HEK293 (cell line): ENCODE measurements at regions not wholly inside any gene's neighbourhood (a gene's known extent, or its start where the extent isn't known, plus 50 kb on each side); places are given as distances from the start of the nearest gene placed in this dataset.

Experiments
- CTCF ChIA-PET: fragments of 350-600 bp; formaldehyde crosslinking; extraction: SDS; loops from one replicate; lab custom pipeline; 2021; ENCODE audit warnings: antibody characterized with exemption; lab: Yijun Ruan, JAX
- POLR2A ChIA-PET: fragments of 300-600 bp; formaldehyde crosslinking; extraction: SDS; loops from one replicate; lab custom pipeline; 2020; ENCODE audit warnings: antibody characterized with exemption, inconsistent platforms; lab: Yijun Ruan, JAX
- H3K27ac ChIP-seq: fragments of 200-500 bp; sonication (Bioruptor generic); 2 replicates; pipeline ENCODE4 v1.5.1; 2014; ENCODE audit warnings: low read depth, low read length, control low read depth, inconsistent platforms; ENCODE audit errors: extremely low read depth
- H3K36me3 ChIP-seq, 2 experiments: fragments of 200-500 bp in 1 of 2; sonication (Bioruptor generic) in 1 of 2; 1 replicate in 1 of 2; 2 replicates in 1 of 2; pipeline ENCODE4 v1.5.1; 2014 to 2017; ENCODE audit warnings: inconsistent platforms in 2 of 2, low read length in 2 of 2; ENCODE audit not compliant: control insufficient read depth in 2 of 2, insufficient read depth in 1 of 2
- H3K4me1 ChIP-seq: fragments of 200-500 bp; sonication (Bioruptor generic); 2 replicates; pipeline ENCODE4 v1.5.1; 2014; ENCODE audit warnings: mild to moderate bottlenecking, low read length, inconsistent platforms; ENCODE audit not compliant: control insufficient read depth, insufficient read depth
- H3K4me3 ChIP-seq: 2 replicates; pipeline ENCODE4 v1.5.1; 2011; ENCODE audit warnings: low read depth, mild to moderate bottlenecking, control low read depth, low read length, moderate library complexity
- H3K9me3 ChIP-seq: fragments of 200-500 bp; sonication (Bioruptor generic); 2 replicates; pipeline ENCODE4 v1.5.1; 2014; ENCODE audit warnings: low read depth, low read length, inconsistent platforms; ENCODE audit not compliant: control insufficient read depth, insufficient read depth
- CTCF ChIP-seq: fragments of 450-650 bp; formaldehyde crosslinking; IDR thresholded peaks from 2 replicates; pipeline ENCODE4 v1.5.1; 2016; ENCODE audit warnings: missing biosample characterization, missing genetic modification characterization
- GLI4 ChIP-seq: fragments of 450-650 bp; formaldehyde crosslinking; IDR thresholded peaks from 2 replicates; pipeline ENCODE4 v1.5.1; 2016; ENCODE audit warnings: missing biosample characterization, missing genetic modification characterization
- KLF10 ChIP-seq: fragments of 450-650 bp; IDR thresholded peaks from 2 replicates; pipeline ENCODE4 v1.5.1; 2018; ENCODE audit warnings: missing biosample characterization, mild to moderate bottlenecking, missing genetic modification characterization
- KLF16 ChIP-seq: fragments of 450-650 bp; formaldehyde crosslinking; IDR thresholded peaks from 2 replicates; pipeline ENCODE4 v1.5.1; 2017; ENCODE audit warnings: missing biosample characterization, missing genetic modification characterization
- PATZ1 ChIP-seq: fragments of 450-650 bp; formaldehyde crosslinking; IDR thresholded peaks from 2 replicates; pipeline ENCODE4 v1.5.1; 2016; ENCODE audit warnings: missing biosample characterization, missing genetic modification characterization
- SP2 ChIP-seq: fragments of 450-650 bp; formaldehyde crosslinking; IDR thresholded peaks from 2 replicates; pipeline ENCODE4 v1.5.1; 2016; ENCODE audit warnings: missing biosample characterization, missing genetic modification characterization
- ZNF221 ChIP-seq: fragments of 450-650 bp; formaldehyde crosslinking; IDR thresholded peaks from 2 replicates; pipeline ENCODE4 v1.5.1; 2017; ENCODE audit warnings: missing biosample characterization, missing genetic modification characterization, borderline replicate concordance
- ZNF280C ChIP-seq: fragments of 450-650 bp; formaldehyde crosslinking; IDR thresholded peaks from 2 replicates; pipeline ENCODE4 v1.5.1; 2016; ENCODE audit warnings: missing biosample characterization, missing genetic modification characterization
- ZNF366 ChIP-seq: fragments of 450-650 bp; formaldehyde crosslinking; conservative IDR thresholded peaks from 2 replicates; pipeline ENCODE4 v1.5.1; 2016; ENCODE audit warnings: missing biosample characterization, missing genetic modification characterization
- ZNF513 ChIP-seq: fragments of 450-650 bp; IDR thresholded peaks from 2 replicates; pipeline ENCODE4 v1.5.1; 2018; ENCODE audit warnings: missing biosample characterization, missing genetic modification characterization
- ZNF530 ChIP-seq: fragments of 450-650 bp; formaldehyde crosslinking; IDR thresholded peaks from 2 replicates; pipeline ENCODE4 v1.5.1; 2016; ENCODE audit warnings: low read depth, missing biosample characterization, missing genetic modification characterization
- ZNF561 ChIP-seq: fragments of 450-650 bp; IDR thresholded peaks from 2 replicates; pipeline ENCODE4 v1.5.1; 2018; ENCODE audit warnings: missing biosample characterization, missing genetic modification characterization, borderline replicate concordance
- ZNF596 ChIP-seq: fragments of 450-650 bp; IDR thresholded peaks from 2 replicates; pipeline ENCODE4 v1.5.0; 2018; ENCODE audit warnings: missing biosample characterization, mild to moderate bottlenecking, missing genetic modification characterization, moderate library complexity
- ZNF624 ChIP-seq: fragments of 450-650 bp; formaldehyde crosslinking; IDR thresholded peaks from 2 replicates; pipeline ENCODE4 v1.5.1; 2017; ENCODE audit warnings: missing biosample characterization, missing genetic modification characterization
- TF ChIP-seq, protein P1 (sequence below): fragments of 450-650 bp; formaldehyde crosslinking; IDR thresholded peaks from 2 replicates; pipeline ENCODE4 v1.5.1; 2017; ENCODE audit warnings: missing biosample characterization, missing genetic modification characterization
- TF ChIP-seq, protein P2 (sequence below): fragments of 450-650 bp; formaldehyde crosslinking; IDR thresholded peaks from 2 replicates; pipeline ENCODE4 v1.5.1; 2017; ENCODE audit warnings: missing biosample characterization, missing genetic modification characterization
- TF ChIP-seq, protein P3 (sequence below): fragments of 450-650 bp; formaldehyde crosslinking; IDR thresholded peaks from 2 replicates; pipeline ENCODE4 v1.5.1; 2017; ENCODE audit warnings: missing biosample characterization, mild to moderate bottlenecking, missing genetic modification characterization, moderate library complexity
- TF ChIP-seq, protein P4 (sequence below): fragments of 450-650 bp; formaldehyde crosslinking; IDR thresholded peaks from 2 replicates; pipeline ENCODE4 v1.5.1; 2017; ENCODE audit warnings: missing biosample characterization, missing genetic modification characterization

DNA sequence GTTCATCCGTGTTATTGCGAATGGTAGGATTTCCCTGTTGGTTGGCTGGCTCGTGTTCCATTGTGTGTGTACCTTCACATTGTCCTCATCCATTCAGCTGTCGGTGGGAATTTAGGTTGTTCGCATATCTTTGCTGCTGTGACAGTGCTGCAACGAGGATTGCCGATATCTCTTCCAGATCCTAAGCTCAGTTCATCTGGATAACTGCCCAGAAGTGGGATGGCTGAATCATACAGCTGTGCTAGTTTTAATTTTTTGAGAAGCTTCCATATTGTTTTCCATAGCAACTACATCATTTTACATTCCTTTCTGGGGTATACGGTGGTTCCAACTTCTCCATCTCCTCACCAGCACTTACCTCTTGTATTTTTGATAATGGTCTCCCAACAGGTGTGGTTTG, 292.8 kb upstream of the SFSWAP start (continued):
- no peak for TF ChIP-seq ZNF280C (tag by site-specific recombination)

GRCh38 chr12:131418884-131419283, 292.0 kb upstream of the SFSWAP start:
- Histone ChIP-seq H3K4me3 (no peak overlapping the region), H3K36me3 (no peaks in the 10 kb centered on the region), H3K9me3 (no peaks in the 10 kb centered on the region), H3K4me1 (no peaks in the 10 kb centered on the region), H3K27ac (no peak overlapping the region)
- ChIA-PET POLR2A (interaction anchor here (0.7 kb wide), 1 partner anchor 9 kb away, joined by 8 read pairs; no protein-coding TSS in a partner anchor), CTCF (interaction anchor here (3.5 kb wide), 1 partner anchor 35 kb away, joined by 16 read pairs; no protein-coding TSS in a partner anchor)
- TF ChIP-seq PATZ1 (tag by site-specific recombination), result no peak
- TF ChIP-seq, protein P1, sequence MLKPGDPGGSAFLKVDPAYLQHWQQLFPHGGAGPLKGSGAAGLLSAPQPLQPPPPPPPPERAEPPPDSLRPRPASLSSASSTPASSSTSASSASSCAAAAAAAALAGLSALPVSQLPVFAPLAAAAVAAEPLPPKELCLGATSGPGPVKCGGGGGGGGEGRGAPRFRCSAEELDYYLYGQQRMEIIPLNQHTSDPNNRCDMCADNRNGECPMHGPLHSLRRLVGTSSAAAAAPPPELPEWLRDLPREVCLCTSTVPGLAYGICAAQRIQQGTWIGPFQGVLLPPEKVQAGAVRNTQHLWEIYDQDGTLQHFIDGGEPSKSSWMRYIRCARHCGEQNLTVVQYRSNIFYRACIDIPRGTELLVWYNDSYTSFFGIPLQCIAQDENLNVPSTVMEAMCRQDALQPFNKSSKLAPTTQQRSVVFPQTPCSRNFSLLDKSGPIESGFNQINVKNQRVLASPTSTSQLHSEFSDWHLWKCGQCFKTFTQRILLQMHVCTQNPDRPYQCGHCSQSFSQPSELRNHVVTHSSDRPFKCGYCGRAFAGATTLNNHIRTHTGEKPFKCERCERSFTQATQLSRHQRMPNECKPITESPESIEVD, result no peak
- TF ChIP-seq GLI4 (tag by site-specific recombination), result no peak
- no peak for TF ChIP-seq SP2 (tag by site-specific recombination)
- no peak for TF ChIP-seq ZNF561 (tag by site-specific recombination)

DNA sequence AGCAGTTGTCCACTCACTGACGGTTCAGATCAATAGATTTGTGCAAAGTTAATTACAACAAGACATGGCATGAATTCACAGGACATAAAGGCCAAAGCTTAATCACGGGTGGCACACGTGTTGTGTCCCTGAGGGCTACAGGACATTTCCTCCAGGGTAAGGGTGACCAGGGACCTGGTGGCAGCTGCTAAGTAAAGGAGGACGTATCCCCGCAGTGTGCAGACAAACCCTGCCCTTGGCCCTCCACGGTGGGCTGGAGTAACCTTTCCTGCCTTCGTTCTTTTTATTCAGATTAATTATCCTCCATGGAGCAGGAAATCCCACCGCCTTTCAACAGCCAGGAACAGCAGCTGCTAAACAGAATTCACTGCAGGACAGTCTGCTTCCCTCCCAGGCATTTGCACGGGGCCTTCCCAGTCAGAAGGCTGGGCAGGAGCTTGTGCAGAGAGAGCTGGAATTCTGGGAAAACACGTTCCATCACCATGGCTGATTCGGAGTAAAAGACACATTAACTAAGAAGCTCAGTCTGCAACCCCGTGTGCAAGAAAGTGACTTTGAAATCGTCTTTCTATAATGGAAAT, 289.9 kb upstream of the SFSWAP start:
- no peaks in the 10 kb centered on the region for H3K36me3 ChIP-seq
- no peak overlapping the region for H3K27ac ChIP-seq
- no peaks in the 10 kb centered on the region for H3K4me1 ChIP-seq
- TF ChIP-seq ZNF366 (tag by site-specific recombination) (no peak), ZNF624 (tag by site-specific recombination) (no peak), ZNF513 (tag by site-specific recombination) (no peak), KLF16 (tag by site-specific recombination) (no peak), ZNF530 (tag by site-specific recombination) (no peak), ZNF221 (no peak), CTCF (tag by site-specific recombination) (no peak), KLF10 (tag by site-specific recombination) (no peak), ZNF596 (tag by site-specific recombination) (no peak)
- TF ChIP-seq, protein P2, sequence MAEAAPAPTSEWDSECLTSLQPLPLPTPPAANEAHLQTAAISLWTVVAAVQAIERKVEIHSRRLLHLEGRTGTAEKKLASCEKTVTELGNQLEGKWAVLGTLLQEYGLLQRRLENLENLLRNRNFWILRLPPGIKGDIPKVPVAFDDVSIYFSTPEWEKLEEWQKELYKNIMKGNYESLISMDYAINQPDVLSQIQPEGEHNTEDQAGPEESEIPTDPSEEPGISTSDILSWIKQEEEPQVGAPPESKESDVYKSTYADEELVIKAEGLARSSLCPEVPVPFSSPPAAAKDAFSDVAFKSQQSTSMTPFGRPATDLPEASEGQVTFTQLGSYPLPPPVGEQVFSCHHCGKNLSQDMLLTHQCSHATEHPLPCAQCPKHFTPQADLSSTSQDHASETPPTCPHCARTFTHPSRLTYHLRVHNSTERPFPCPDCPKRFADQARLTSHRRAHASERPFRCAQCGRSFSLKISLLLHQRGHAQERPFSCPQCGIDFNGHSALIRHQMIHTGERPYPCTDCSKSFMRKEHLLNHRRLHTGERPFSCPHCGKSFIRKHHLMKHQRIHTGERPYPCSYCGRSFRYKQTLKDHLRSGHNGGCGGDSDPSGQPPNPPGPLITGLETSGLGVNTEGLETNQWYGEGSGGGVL (tag by site-specific recombination), result no peak
- TF ChIP-seq, protein P3, sequence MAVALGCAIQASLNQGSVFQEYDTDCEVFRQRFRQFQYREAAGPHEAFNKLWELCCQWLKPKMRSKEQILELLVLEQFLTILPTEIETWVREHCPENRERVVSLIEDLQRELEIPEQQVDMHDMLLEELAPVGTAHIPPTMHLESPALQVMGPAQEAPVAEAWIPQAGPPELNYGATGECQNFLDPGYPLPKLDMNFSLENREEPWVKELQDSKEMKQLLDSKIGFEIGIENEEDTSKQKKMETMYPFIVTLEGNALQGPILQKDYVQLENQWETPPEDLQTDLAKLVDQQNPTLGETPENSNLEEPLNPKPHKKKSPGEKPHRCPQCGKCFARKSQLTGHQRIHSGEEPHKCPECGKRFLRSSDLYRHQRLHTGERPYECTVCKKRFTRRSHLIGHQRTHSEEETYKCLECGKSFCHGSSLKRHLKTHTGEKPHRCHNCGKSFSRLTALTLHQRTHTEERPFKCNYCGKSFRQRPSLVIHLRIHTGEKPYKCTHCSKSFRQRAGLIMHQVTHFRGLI (tag by site-specific recombination), result no peak
- TF ChIP-seq, protein P4, sequence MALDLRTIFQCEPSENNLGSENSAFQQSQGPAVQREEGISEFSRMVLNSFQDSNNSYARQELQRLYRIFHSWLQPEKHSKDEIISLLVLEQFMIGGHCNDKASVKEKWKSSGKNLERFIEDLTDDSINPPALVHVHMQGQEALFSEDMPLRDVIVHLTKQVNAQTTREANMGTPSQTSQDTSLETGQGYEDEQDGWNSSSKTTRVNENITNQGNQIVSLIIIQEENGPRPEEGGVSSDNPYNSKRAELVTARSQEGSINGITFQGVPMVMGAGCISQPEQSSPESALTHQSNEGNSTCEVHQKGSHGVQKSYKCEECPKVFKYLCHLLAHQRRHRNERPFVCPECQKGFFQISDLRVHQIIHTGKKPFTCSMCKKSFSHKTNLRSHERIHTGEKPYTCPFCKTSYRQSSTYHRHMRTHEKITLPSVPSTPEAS (tag by site-specific recombination), result no peak
- no peak overlapping the region for H3K4me3 ChIP-seq
- H3K9me3 ChIP-seq, result no peaks in the 10 kb centered on the region
- ChIA-PET CTCF (interaction anchor here (1.1 to 3.5 kb wide), 3 partner anchors 31 to 317 kb away, joined by 4 to 16 read pairs (median 4); no protein-coding TSS in a partner anchor), POLR2A (no interaction called here)
